K562 (cell line): ENCODE measurements at regions not wholly inside any gene's neighbourhood (a gene's known extent, or its start where the extent isn't known, plus 50 kb on each side); places are given as distances from the start of the nearest gene placed in this dataset.

Experiments
- ATAC-seq: fragments of 200-7000 bp; cut with Tn5 transposase; 3 replicates; pipeline ENCODE4 v1.9.1; 2020; ENCODE audit warnings: moderate library complexity
- BruUV-seq: library from RNA; stranded (reverse); fragments of 400-500 nt; replicated peaks from 2 replicates; lab custom pipeline; 2021; lab: Mats Ljungman, UMichigan
- CTCF ChIA-PET: fragments of 300-600 bp; formaldehyde crosslinking; extraction: SDS; loops from one replicate; lab custom pipeline; 2021; ENCODE audit warnings: low intra/inter-chr PET ratio; lab: Yijun Ruan, JAX
- POLR2A ChIA-PET: fragments of 300-600, 350-650 bp; sonication (Branson Sonifier 250); formaldehyde crosslinking; extraction: SDS; loops from one replicate; lab custom pipeline; 2021; ENCODE audit warnings: antibody characterized with exemption, inconsistent platforms; lab: Yijun Ruan, JAX
- DNase-seq, 4 experiments: peaks; one replicate each; pipeline versions ENCODE4 v3.0.0 to v3.0.0-alpha.2; 2011 to 2018; ENCODE audit warnings: low spot score in 3 of 4, mixed read lengths in 3 of 4; ENCODE audit errors: extremely low read depth in 1 of 4
- FAIRE-seq: peaks from 2 replicates; lab custom pipeline; 2011; peaks lifted over from hg19 to GRCh38; lab: Jason Lieb, UNC
- H2AFZ ChIP-seq: 2 replicates; pipeline ENCODE4 v1.6.0; 2011; ENCODE audit warnings: low read depth, low read length, control low read depth, inconsistent platforms
- H3K27ac ChIP-seq: fragments of 200-600 bp; 3 replicates; pipeline ENCODE4 v1.8.0; 2011; ENCODE audit warnings: low read depth, mild to moderate bottlenecking, control low read depth, inconsistent platforms, low read length, moderate library complexity, mixed read lengths; ENCODE audit errors: extremely low read depth
- H3K27me3 ChIP-seq, 2 experiments: fragments of 300-600 bp in 1 of 2; 2 replicates in 1 of 2; 3 replicates in 1 of 2; pipeline versions ENCODE4 v1.6.0 to v1.8.0; 2011; ENCODE audit warnings: inconsistent platforms in 2 of 2, low read length in 2 of 2, mild to moderate bottlenecking in 1 of 2, mixed read lengths in 1 of 2, moderate library complexity in 1 of 2; ENCODE audit not compliant: control insufficient read depth in 2 of 2, insufficient read depth in 2 of 2
- H3K36me3 ChIP-seq: fragments of 300-600 bp; 3 replicates; pipeline ENCODE4 v1.8.0; 2011; ENCODE audit warnings: mild to moderate bottlenecking, low read length, inconsistent platforms; ENCODE audit not compliant: control insufficient read depth, insufficient read depth
- H3K4me1 ChIP-seq, 2 experiments: fragments of 200-600 bp in 1 of 2; replicated peaks in 1 of 2; 2 replicates in 1 of 2; 3 replicates in 1 of 2; pipeline versions ENCODE4 v1.5.1 to v1.8.0; 2011; ENCODE audit warnings: inconsistent platforms in 2 of 2, low read length in 2 of 2, mild to moderate bottlenecking in 1 of 2, mixed read lengths in 1 of 2, moderate library complexity in 1 of 2; ENCODE audit not compliant: control insufficient read depth in 2 of 2, insufficient read depth in 2 of 2
- H3K4me2 ChIP-seq: 2 replicates; pipeline ENCODE4 v1.6.1; 2011; ENCODE audit warnings: low read length, control low read depth, inconsistent platforms, mixed read lengths; ENCODE audit not compliant: insufficient read depth
- H3K4me3 ChIP-seq: fragments of 200-600 bp; sonication (generic), shearing (Covaris generic); 2 replicates; pipeline ENCODE4 v1.5.1; 2016; ENCODE audit warnings: control low read depth, inconsistent platforms
- H3K79me2 ChIP-seq: fragments of 200-600 bp; 3 replicates; pipeline ENCODE4 v1.8.0; 2011; ENCODE audit warnings: low read length, inconsistent platforms; ENCODE audit not compliant: control insufficient read depth, insufficient read depth
- H3K9ac ChIP-seq, 2 experiments: 2 replicates each; pipeline versions ENCODE4 v1.6.0 to v1.6.1; 2011; ENCODE audit warnings: low read depth in 2 of 2, low read length in 2 of 2, control low read depth in 1 of 2, inconsistent platforms in 1 of 2, mild to moderate bottlenecking in 1 of 2, mixed read lengths in 1 of 2; ENCODE audit not compliant: insufficient read depth in 1 of 2
- H3K9me1 ChIP-seq: one replicate; pipeline ENCODE4 v1.6.0; 2011; ENCODE audit warnings: inconsistent platforms, mild to moderate bottlenecking, low read length, moderate library complexity; ENCODE audit not compliant: control insufficient read depth, insufficient read depth
- H3K9me3 ChIP-seq: replicated peaks from 2 replicates; pipeline ENCODE4 v1.5.1; 2011; ENCODE audit warnings: low read depth, low read length, inconsistent platforms; ENCODE audit not compliant: control insufficient read depth, insufficient read depth
- H4K20me1 ChIP-seq: replicated peaks from 2 replicates; pipeline ENCODE4 v1.6.1; 2011; ENCODE audit warnings: low read length, inconsistent platforms, mixed read lengths; ENCODE audit not compliant: control insufficient read depth, insufficient read depth
- ARID4B ChIP-seq: sonication (generic); formaldehyde crosslinking; IDR thresholded peaks from 2 replicates; pipeline ENCODE4 v1.8.0; 2022; ENCODE audit warnings: mild to moderate bottlenecking, missing genetic modification reagents
- CREM ChIP-seq: IDR thresholded peaks from 2 replicates; pipeline ENCODE4 v1.6.1; 2014; ENCODE audit warnings: antibody characterized with exemption, low read depth
- GATAD2B ChIP-seq: fragments of 450-650 bp; IDR thresholded peaks from 2 replicates; pipeline ENCODE4 v1.6.1; 2017; ENCODE audit warnings: mild to moderate bottlenecking, borderline replicate concordance
- HCFC1 ChIP-seq: IDR thresholded peaks from 2 replicates; pipeline ENCODE4 v1.6.1; 2012; ENCODE audit warnings: low read depth, low read length, improper control_type of control experiment
- MNT ChIP-seq, 2 experiments: fragments of 450-650 bp; conservative IDR thresholded peaks; 2 replicates each; pipeline ENCODE4 v1.6.1; 2017; ENCODE audit warnings: mild to moderate bottlenecking in 2 of 2, moderate library complexity in 2 of 2
- NR2C2 ChIP-seq, 2 experiments: fragments of 200-800 bp in 1 of 2; sonication (Bioruptor generic) in 1 of 2; sonication (generic) in 1 of 2; formaldehyde crosslinking in 1 of 2; IDR thresholded peaks; 2 replicates each; pipeline versions ENCODE4 v1.6.1 to v1.8.0; 2016 to 2022; ENCODE audit warnings: mild to moderate bottlenecking in 1 of 2, missing compliant biosample characterization in 1 of 2, missing genetic modification characterization in 1 of 2, missing genetic modification reagents in 1 of 2
- SMAD1 ChIP-seq: fragments of 150-350 bp; IDR thresholded peaks from 2 replicates; pipeline ENCODE4 v1.6.1; 2014; ENCODE audit warnings: low read length, low read depth; ENCODE audit not compliant: partially characterized antibody
- SOX6 ChIP-seq: fragments of 450-650 bp; IDR thresholded peaks from 2 replicates; pipeline ENCODE4 v1.6.1; 2014; ENCODE audit warnings: mild to moderate bottlenecking
- STAT6 ChIP-seq: sonication (generic); formaldehyde crosslinking; IDR thresholded peaks from 2 replicates; pipeline ENCODE4 v1.8.1; 2023; ENCODE audit warnings: mild to moderate bottlenecking, missing genetic modification reagents
- ZKSCAN1 ChIP-seq: fragments of 150-350 bp; IDR thresholded peaks from 2 replicates; pipeline ENCODE4 v1.6.1; 2016; ENCODE audit warnings: low read depth, low read length
- ZNF699 ChIP-seq: fragments of 250-450 bp; sonication (Bioruptor Pico); IDR thresholded peaks from 2 replicates; pipeline ENCODE4 v1.8.0; 2021; ENCODE audit warnings: mild to moderate bottlenecking, moderate library complexity; ENCODE audit not compliant: insufficient replicate concordance
- ZNF785 ChIP-seq: fragments of 250-450 bp; sonication (Bioruptor Pico); IDR thresholded peaks from 2 replicates; pipeline ENCODE4 v1.4.0; 2020; ENCODE audit warnings: mild to moderate bottlenecking
- WGBS: fragments of 100-300 bp; shearing (Covaris generic); methylation state at CpG from one replicate; pipeline ENCODE4 v1.1.6; 2016; ENCODE audit warnings: low coverage, mixed read lengths; ENCODE audit not compliant: insufficient coverage; ENCODE audit errors: missing lambda C conversion rate; 5-methylcytosine and 5-hydroxymethylcytosine counted together
- in situ Hi-C: fragments of 300-500 bp; cut with MboI; formaldehyde crosslinking; loops from 4 replicates; pipeline ENCODE4 v1.15.0; 2018; ENCODE audit warnings: inconsistent platforms, mixed read lengths
- intact Hi-C: fragments of 100-400 bp; cut with micrococcal nuclease; formaldehyde crosslinking; loops from 2 replicates; pipeline ENCODE4 v1.14.2; 2022

- TF ChIP-seq STAT6 (CRISPR knock-in tag), result no peak
- TF ChIP-seq ZNF699, result no peak
- TF ChIP-seq SOX6, result no peak
- TF ChIP-seq HCFC1, result no peak
- TF ChIP-seq MNT (conservative IDR thresholded peaks at IDR 0.05), result no peak
Measured at GRCh38 chr14:65159281-65160062, 57.2 kb upstream of the MAX start (continued).

GRCh38 chr14:65160091-65160490 is 57.8 kb upstream of the MAX start:
- no TSS peak for BruUV-seq
- DNase-seq (no peak), ATAC-seq (no peak), FAIRE-seq (no peak)
- ChIA-PET CTCF (no interaction called here), POLR2A (no interaction called here)
- Histone ChIP-seq H3K9me3 (no peaks in the 10 kb centered on the region), H3K4me2 (no peak overlapping the region), H3K9ac (no peak overlapping the region), H2AFZ (no peak overlapping the region), H4K20me1 (no peaks in the 10 kb centered on the region), H3K79me2 (no peaks in the 10 kb centered on the region), H3K4me3 (no peak overlapping the region), H3K27ac (no peak overlapping the region), H3K4me1 (peaks cover 0 to 3% of the 10 kb centered on the region in 2 experiments; a peak in 1 of 5 replicates), H3K27me3 (no peaks in the 10 kb centered on the region), H3K36me3 (no peaks in the 10 kb centered on the region), H3K9me1 (no peaks in the 10 kb centered on the region)
- 41% methylated on average over 2 of the region's 2 CpGs for WGBS
- in situ Hi-C loops (loop anchor here (10.0 to 25.0 kb wide), 3 partner anchors 677 to 902 kb away; no protein-coding TSS in a partner anchor), intact Hi-C loops (loop anchor here (5.0 to 10.0 kb wide), 5 partner anchors 62 to 915 kb away; no protein-coding TSS in a partner anchor)
- TF ChIP-seq NR2C2 (CRISPR knock-in tag; IDR thresholded peaks at IDR 0.05) (no peak), NR2C2 (tag; IDR thresholded peaks at IDR 0.05) (no peak), GATAD2B (no peak), ARID4B (no peak), ZKSCAN1 (no peak), SMAD1 (no peak), ZNF785 (CRISPR knock-in tag) (no peak), CREM (no peak)
